ENCODE measurements at regions not wholly inside any gene's neighbourhood (a gene's known extent, or its start where the extent isn't known, plus 50 kb on each side); places are given as distances from the start of the nearest gene placed in this dataset.

DNA sequence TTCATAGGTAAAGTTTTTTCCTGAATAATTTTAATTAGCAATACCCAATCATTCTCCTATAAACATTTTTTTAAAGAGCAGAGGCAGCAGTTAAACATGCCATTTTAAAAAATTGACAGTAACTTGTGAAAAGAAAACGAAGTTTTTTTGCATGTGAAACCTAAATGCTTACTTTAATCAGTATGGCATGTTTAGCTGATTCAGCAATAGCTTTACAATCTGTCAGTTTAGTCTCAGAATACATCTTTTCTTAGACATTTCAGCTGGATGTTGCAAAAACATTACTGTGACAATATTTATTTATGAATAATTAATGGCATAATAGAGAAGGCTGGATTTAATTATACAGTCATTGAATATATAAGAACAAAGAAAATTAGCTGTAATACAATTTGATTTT is 1132.4 kb upstream of the ADGRL2 start:
- H3K36me3 ChIP-seq (ENCODE audit: control insufficient read depth in 2 of 4, insufficient read depth in 4 of 4, low read length in 3 of 4), result no peaks in the 10 kb centered on the region
- no peaks in the 10 kb centered on the region for H3K27me3 ChIP-seq (replicated peaks in 1 of 4; ENCODE audit: control insufficient read depth in 3 of 4, extremely low read depth in 1 of 4, insufficient read depth in 3 of 4, low read length in 3 of 4)
- no peak overlapping the region for H2AK5ac ChIP-seq (ENCODE audit: low read depth, low read length)
- H4K91ac ChIP-seq (replicated peaks; ENCODE audit: insufficient read length, low read length), result no peak overlapping the region
- no peak overlapping the region for H3K9ac ChIP-seq (replicated peaks in 1 of 4; ENCODE audit: extremely low read depth in 1 of 4, low read depth in 3 of 4, low read length in 3 of 4)
- H3K23me2 ChIP-seq (ENCODE audit: low read depth, low read length), result no peaks in the 10 kb centered on the region
- TF ChIP-seq TBP (IDR thresholded peaks at IDR 0.05; ENCODE audit: low read depth, low read length) (no peak), MAFK (IDR thresholded peaks at IDR 0.05; ENCODE audit: low read depth, low read length) (peak; percentile 46; the same call in 1 of the 2 replicates)
- H3K79me2 ChIP-seq (ENCODE audit: control insufficient read depth in 1 of 2, insufficient read depth in 2 of 2, low read length in 2 of 2), result no peaks in the 10 kb centered on the region
- POLR2A ChIA-PET (ENCODE audit: partially characterized antibody), result no interaction called here
- 90% methylated on average over 1 of the region's 1 CpG; no CpG with 5 or more reads in 1 of the 2 experiments for WGBS, 2 experiments (ENCODE audit: extremely low coverage in 1 of 2, insufficient coverage in 1 of 2, insufficient read length in 1 of 2, insufficient replicate concordance in 2 of 2, low coverage in 1 of 2, low lambda C conversion rate in 2 of 2, missing lambda C conversion rate in 1 of 2)
- no peaks in the 10 kb centered on the region for H4K20me1 ChIP-seq (replicated peaks in 1 of 2; ENCODE audit: control insufficient read depth in 1 of 2, insufficient read depth in 2 of 2, low read length in 2 of 2)
- no peak overlapping the region for H2BK20ac ChIP-seq (ENCODE audit: low read length)
- H4K8ac ChIP-seq (ENCODE audit: extremely low read depth, insufficient read depth, low read length), result no peak overlapping the region
- no peak overlapping the region for H2BK12ac ChIP-seq (ENCODE audit: low read depth, low read length)
- H3K23ac ChIP-seq (ENCODE audit: insufficient read length), result no peak overlapping the region
- no peak overlapping the region for H2AFZ ChIP-seq (ENCODE audit: low read length)
- CTCF ChIA-PET (ENCODE audit: partially characterized antibody), result no interaction called here
- no peak for DNase-seq (ENCODE audit: low read depth in 1 of 2, low spot score in 2 of 2)
- H3K56ac ChIP-seq (replicated peaks; ENCODE audit: insufficient read length, low read depth, low read length), result no peak overlapping the region
- H2BK5ac ChIP-seq (ENCODE audit: low read depth, low read length), result no peak overlapping the region
- H3K4me1 ChIP-seq (replicated peaks in 1 of 4; ENCODE audit: control insufficient read depth in 3 of 4, insufficient read depth in 4 of 4, low read length in 3 of 4), result no peaks in the 10 kb centered on the region
- no peak overlapping the region for H2BK15ac ChIP-seq (ENCODE audit: low read length)
- FAIRE-seq, result no peak
- no peak overlapping the region for H3K4ac ChIP-seq (replicated peaks; ENCODE audit: insufficient read length, low read depth, low read length)
- H3K18ac ChIP-seq (ENCODE audit: extremely low read depth, low read length), result no peak overlapping the region
- H3K14ac ChIP-seq (ENCODE audit: insufficient read length), result no peak overlapping the region
- H4K5ac ChIP-seq (ENCODE audit: insufficient read length, low read depth, low read length), result no peak overlapping the region
- H3K79me1 ChIP-seq (ENCODE audit: low read depth, low read length), result no peaks in the 10 kb centered on the region
- H3K4me2 ChIP-seq (ENCODE audit: insufficient read depth in 1 of 2, low read depth in 2 of 2, low read length in 2 of 2), result no peak overlapping the region
- no peak overlapping the region for H3K27ac ChIP-seq (ENCODE audit: low read depth, low read length)
- H2BK120ac ChIP-seq (replicated peaks; ENCODE audit: low read depth, low read length), result no peak overlapping the region
- H3K4me3 ChIP-seq (ENCODE audit: extremely low read depth in 1 of 4, insufficient read depth in 2 of 4, low read depth in 3 of 4, low read length in 4 of 4), result no peak overlapping the region
- H3K9me3 ChIP-seq (ENCODE audit: insufficient read depth in 2 of 2, low read depth in 1 of 2, low read length in 1 of 2), result peaks cover 0 to 3% of the 10 kb centered on the region in 2 experiments; a peak in 1 of 4 replicates

All from H1 (cell line).